ENCODE measurements at regions not wholly inside any gene's neighbourhood (a gene's known extent, or its start where the extent isn't known, plus 50 kb on each side); places are given as distances from the start of the nearest gene placed in this dataset.

DNA sequence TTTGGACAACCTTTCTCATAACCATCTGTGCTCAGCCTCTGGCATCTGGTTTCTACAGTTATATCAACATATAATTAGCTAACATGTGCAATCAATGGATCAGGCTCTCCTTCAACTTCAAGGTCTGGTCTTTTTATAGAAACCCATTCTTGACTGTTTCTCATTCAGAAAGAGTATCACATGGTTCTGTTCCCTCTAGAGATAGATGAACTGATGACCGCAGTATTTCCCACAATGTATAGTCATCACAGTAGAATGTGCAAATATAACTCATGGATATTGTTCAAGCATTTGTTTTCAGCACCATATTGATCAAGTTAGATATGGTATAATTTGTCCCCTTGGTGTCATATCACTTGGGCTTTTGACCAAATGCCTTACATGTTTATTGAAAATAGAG is 656.2 kb downstream of the FRK start:
- no peak for ATAC-seq
- ChIA-PET RAD21 (ENCODE audit: low non-redundant PET in 1 of 2, low total read pairs in 2 of 2, uncharacterized antibody in 2 of 2, unreplicated experiment in 2 of 2) (no interaction called here), CTCF (no interaction called here), POLR2A (no interaction called here)
- Histone ChIP-seq H3K4me3 (replicated peaks in 1 of 2; ENCODE audit: low read depth in 1 of 2, low read length in 2 of 2) (no peak overlapping the region), H3K79me2 (ENCODE audit: insufficient read depth, low read length) (no peaks in the 10 kb centered on the region), H4K20me1 (ENCODE audit: insufficient read depth) (no peaks in the 10 kb centered on the region), H3K9me2 (ENCODE audit: insufficient read depth) (no peaks in the 10 kb centered on the region), H3K27me3 (ENCODE audit: insufficient read depth, low read length) (no peaks in the 10 kb centered on the region), H3K9ac (ENCODE audit: low read length) (no peak overlapping the region), H3K4me1 (ENCODE audit: control insufficient read depth in 1 of 2, insufficient read depth in 2 of 2, low read length in 2 of 2) (no peaks in the 10 kb centered on the region), H3K27ac (ENCODE audit: low read depth, low read length) (no peak overlapping the region), H3K36me3 (ENCODE audit: control insufficient read depth in 1 of 2, insufficient read depth in 2 of 2, low read length in 2 of 2) (no peaks in the 10 kb centered on the region), H2AFZ (ENCODE audit: low read depth, low read length, poor library complexity, severe bottlenecking) (no peak overlapping the region), H3K4me2 (ENCODE audit: low read length) (no peak overlapping the region), H3K9me3 (ENCODE audit: control insufficient read depth in 1 of 2, insufficient read depth in 1 of 2, low read depth in 1 of 2, low read length in 2 of 2) (no peaks in the 10 kb centered on the region)
- DNase-seq (ENCODE audit: low read depth, low spot score): no peak
- BruUV-seq (replicated peaks): no TSS peak
- intact Hi-C loops (cut with micrococcal nuclease): no loop called here
- TF ChIP-seq ZFX (IDR thresholded peaks at IDR 0.05) (no peak), EZH2phosphoT487 (IDR thresholded peaks at IDR 0.05; ENCODE audit: borderline replicate concordance) (no peak), EGR1 (IDR thresholded peaks at IDR 0.05; ENCODE audit: low read depth) (no peak), TCF7L2 (IDR thresholded peaks at IDR 0.05; ENCODE audit: borderline replicate concordance, extremely low read depth, insufficient read depth, insufficient read length) (no peak), EZH2 (IDR thresholded peaks at IDR 0.05) (no peak), RAD21 (IDR thresholded peaks at IDR 0.05; ENCODE audit: low read depth) (no peak), SP1 (IDR thresholded peaks at IDR 0.05; ENCODE audit: low read depth) (no peak), ZNF274 (IDR thresholded peaks at IDR 0.05; ENCODE audit: low read depth, low read length) (no peak)
- TF ChIP-seq, protein P1, sequence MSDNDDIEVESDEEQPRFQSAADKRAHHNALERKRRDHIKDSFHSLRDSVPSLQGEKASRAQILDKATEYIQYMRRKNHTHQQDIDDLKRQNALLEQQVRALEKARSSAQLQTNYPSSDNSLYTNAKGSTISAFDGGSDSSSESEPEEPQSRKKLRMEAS (IDR thresholded peaks at IDR 0.05): no peak
- TF ChIP-seq, protein P2, sequence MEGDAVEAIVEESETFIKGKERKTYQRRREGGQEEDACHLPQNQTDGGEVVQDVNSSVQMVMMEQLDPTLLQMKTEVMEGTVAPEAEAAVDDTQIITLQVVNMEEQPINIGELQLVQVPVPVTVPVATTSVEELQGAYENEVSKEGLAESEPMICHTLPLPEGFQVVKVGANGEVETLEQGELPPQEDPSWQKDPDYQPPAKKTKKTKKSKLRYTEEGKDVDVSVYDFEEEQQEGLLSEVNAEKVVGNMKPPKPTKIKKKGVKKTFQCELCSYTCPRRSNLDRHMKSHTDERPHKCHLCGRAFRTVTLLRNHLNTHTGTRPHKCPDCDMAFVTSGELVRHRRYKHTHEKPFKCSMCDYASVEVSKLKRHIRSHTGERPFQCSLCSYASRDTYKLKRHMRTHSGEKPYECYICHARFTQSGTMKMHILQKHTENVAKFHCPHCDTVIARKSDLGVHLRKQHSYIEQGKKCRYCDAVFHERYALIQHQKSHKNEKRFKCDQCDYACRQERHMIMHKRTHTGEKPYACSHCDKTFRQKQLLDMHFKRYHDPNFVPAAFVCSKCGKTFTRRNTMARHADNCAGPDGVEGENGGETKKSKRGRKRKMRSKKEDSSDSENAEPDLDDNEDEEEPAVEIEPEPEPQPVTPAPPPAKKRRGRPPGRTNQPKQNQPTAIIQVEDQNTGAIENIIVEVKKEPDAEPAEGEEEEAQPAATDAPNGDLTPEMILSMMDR (IDR thresholded peaks at IDR 0.05 in 2 of 3, conservative IDR thresholded peaks at IDR 0.05 in 1 of 3; ENCODE audit: borderline replicate concordance in 1 of 3, insufficient read depth in 1 of 3, low read depth in 2 of 3, low read length in 2 of 3): no peak
